ENCODE measurements at regions not wholly inside any gene's neighbourhood (a gene's known extent, or its start where the extent isn't known, plus 50 kb on each side); places are given as distances from the start of the nearest gene placed in this dataset.

DNA sequence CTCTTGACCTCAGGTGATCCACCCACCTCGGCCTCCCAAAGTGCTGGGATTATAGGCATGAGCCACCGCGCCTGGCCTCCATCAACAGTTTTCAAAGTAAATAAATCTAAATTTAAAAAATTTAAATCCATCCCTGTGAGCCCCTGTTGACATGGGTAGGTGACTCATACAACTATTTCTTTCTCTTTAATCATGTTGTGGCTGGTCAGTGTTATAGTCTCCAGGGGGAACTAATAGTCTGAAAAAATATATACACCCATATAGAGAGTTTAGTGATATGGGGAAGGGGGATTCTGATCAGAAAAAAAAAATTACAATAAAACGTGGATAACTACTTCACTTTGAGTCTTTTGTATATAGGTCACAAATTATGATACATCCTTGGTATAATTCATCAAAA lies 159.2 kb downstream of the ZNF608 start:
- intact Hi-C loops (cut with DNase I, micrococcal nuclease): loop anchor here in 1 of 2 experiments (10.0 kb wide), 2 partner anchors 1142 to 1858 kb away; no protein-coding TSS in a partner anchor
- ATAC-seq (no peak), DNase-seq (no peak)
- Mint-ChIP-seq H3K27ac (no peak overlapping the region), H3K27me3 (peaks cover 7% of the 10 kb centered on the region), H3K4me1 (peaks cover 23% of the 10 kb centered on the region), H3K9me3 (ENCODE audit: low read depth) (no peaks in the 10 kb centered on the region), H3K36me3 (ENCODE audit: low read depth) (no peaks in the 10 kb centered on the region), H3K4me3 (no peak overlapping the region)
- ChIA-PET POLR2A (no interaction called here), CTCF (no interaction called here)

DNA sequence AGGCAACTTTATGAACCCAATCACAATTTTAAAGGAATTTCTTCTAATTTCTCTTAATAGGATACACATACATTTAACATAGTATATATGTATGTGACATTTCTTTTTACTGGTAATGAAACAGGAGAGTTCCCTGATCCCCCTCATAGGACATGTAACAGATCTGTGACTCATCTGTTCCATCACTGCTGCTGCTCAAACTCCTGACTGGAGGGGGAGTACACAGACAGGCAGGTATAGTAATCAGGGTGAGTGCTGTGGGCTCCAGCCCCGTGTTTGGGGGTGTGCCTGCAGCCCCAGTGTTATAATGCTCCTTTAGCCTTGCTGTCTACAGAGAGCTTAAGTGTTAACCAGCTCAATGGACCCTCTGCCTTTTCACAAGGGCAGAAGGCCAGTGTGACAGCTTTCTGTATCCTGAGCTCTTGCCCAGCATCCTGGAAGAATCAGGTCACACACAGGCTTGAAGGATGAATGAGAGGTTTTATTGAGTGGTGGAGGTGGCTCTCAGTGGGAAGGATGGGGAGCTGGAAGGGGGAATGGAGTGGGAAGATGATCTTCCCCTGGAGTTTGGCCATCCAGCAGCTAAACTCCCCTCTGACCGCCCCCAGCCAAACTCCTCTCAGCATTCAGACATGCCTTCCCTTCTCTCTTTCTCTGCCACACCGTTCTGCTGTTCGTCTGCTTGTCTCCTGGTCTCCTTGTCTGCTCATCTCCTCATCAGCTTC lies 161.3 kb downstream of the ZNF608 start:
- peak; percentile 39 for DNase-seq
- Mint-ChIP-seq H3K27ac (no peak overlapping the region), H3K9me3 (ENCODE audit: low read depth) (no peaks in the 10 kb centered on the region), H3K27me3 (peaks cover 7% of the 10 kb centered on the region), H3K4me3 (no peak overlapping the region), H3K4me1 (peaks cover 23% of the 10 kb centered on the region), H3K36me3 (ENCODE audit: low read depth) (no peaks in the 10 kb centered on the region)
- CTCF ChIA-PET: no interaction called here
- POLR2A ChIA-PET: no interaction called here
- intact Hi-C loops (cut with DNase I, micrococcal nuclease): loop anchor here (1.0 to 10.0 kb wide), 5 partner anchors 56 to 1860 kb away; partner anchors contain the start of gene ZNF608 (in 1 of the 2)
- ATAC-seq: peak; percentile 27

DNA sequence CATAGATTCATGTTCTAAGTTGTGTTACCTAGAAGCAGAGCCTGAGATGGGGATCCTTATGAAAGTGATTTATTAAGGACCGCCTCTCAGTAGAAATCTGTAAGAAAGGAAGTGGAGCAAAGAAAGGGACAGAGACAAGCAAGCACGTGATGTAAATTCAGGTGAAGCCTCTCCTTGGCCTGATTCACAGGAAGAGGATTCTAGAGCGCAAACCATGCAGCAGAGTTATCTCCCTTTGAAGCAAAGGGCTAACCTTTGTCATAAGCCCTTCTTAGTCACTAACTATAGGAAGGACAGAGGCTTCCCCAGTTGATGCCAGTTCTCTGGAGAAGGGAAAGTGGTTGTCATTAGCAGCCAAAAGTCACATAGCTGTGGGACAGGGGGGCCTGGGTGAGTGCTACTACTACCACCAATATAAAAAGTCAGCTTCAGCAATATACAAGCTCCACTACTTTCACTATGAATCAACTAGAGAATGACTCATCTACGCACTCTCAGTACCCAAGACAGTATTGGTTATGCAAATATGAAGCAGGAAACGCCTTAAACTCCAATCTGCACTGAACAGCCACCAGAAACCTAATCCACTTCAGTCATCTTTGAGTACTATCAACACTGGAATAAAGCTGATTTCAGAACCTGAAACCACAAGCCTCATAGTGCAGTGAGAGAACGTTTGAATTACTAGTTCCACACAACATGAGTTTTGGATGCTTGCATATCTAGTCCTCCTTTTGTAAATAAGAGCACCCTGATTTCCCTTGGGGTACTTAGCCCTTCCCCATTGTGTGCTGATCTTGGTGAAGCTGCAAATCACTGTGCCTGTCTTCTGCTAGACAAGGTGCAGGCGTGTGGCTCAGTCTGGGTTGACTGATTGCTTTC lies 162.7 kb downstream of the ZNF608 start:
- no peak overlapping the region for H3K4me3 Mint-ChIP-seq
- peaks cover 23% of the 10 kb centered on the region for H3K4me1 Mint-ChIP-seq
- CTCF ChIA-PET: interaction anchor here (0.5 kb wide), 1 partner anchor 13 kb away, joined by 3 read pairs; no protein-coding TSS in a partner anchor
- H3K9me3 Mint-ChIP-seq (ENCODE audit: low read depth): no peaks in the 10 kb centered on the region
- POLR2A ChIA-PET: interaction anchor here (0.6 kb wide), 1 partner anchor 12 kb away, joined by 3 read pairs; no protein-coding TSS in a partner anchor
- H3K36me3 Mint-ChIP-seq (ENCODE audit: low read depth): no peaks in the 10 kb centered on the region
- no peak overlapping the region for H3K27ac Mint-ChIP-seq
- DNase-seq: peak; percentile 47
- peaks cover 5% of the 10 kb centered on the region for H3K27me3 Mint-ChIP-seq
- peak; percentile 95 for ATAC-seq
- intact Hi-C loops (cut with DNase I, micrococcal nuclease): loop anchor here (1.0 to 10.0 kb wide), 6 partner anchors 55 to 1861 kb away; partner anchors contain the start of gene ZNF608 (in 1 of the 2)

DNA sequence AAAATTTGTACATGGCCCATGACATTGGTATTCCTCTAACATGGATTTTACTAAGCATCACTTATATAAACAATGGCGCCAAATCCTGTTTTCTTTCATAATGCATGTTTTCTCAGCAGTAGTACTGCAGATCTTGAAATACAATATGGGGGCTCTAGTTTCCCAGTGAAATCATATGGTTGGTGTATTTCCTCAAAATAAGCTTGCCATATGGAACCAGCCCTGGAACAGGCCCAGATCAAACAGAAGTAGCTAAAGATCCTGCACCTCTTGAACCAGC lies 163.9 kb downstream of the ZNF608 start:
- Mint-ChIP-seq H3K36me3 (ENCODE audit: low read depth) (no peaks in the 10 kb centered on the region), H3K4me3 (no peak overlapping the region), H3K27ac (no peak overlapping the region), H3K4me1 (peaks cover 23% of the 10 kb centered on the region), H3K27me3 (peaks cover 6% of the 10 kb centered on the region), H3K9me3 (ENCODE audit: low read depth) (no peaks in the 10 kb centered on the region)
- ChIA-PET CTCF (no interaction called here), POLR2A (no interaction called here)
- intact Hi-C loops (cut with DNase I, micrococcal nuclease): loop anchor here in 1 of 2 experiments (5.0 to 10.0 kb wide), 3 partner anchors 165 to 1862 kb away; partner anchors contain the start of gene ZNF608
- DNase-seq (no peak), ATAC-seq (no peak)

DNA sequence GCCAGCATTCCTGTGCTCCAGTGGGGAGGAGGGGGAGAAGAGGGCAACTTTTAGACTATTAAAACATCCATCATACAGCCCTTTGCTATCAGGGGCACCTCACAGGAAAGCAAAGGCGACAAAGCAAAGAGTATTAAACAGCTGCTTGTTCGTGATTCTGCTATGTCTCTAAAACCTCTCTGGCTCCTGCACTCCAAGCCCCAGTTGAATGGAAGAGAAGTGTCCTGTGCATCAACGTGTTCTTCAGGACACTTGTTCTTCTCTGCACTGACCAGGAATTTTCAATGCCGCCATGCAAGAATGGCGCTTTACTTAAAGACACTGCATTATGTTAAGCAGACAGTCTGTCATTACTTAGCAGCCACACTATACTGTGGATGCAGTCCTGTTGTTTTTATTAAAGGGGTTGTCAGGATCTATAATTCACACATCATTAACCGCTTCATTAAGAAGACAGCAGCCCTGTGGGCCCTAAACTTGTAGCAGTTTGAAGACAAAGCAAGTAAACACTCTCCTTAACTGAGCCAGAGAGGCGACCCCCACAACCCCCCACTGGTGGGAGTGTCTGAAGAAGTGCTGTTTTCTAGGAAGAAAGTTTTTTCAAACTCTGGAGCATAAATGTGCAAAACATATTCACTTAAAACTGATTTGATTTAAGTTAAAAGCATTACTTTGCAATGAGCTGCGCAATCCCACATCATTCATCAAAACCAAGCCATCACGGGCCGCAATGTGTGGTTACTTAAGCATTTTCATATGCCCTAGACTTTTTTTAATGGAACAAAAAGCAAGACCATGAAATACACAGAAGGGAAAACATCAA lies 164.5 kb downstream of the ZNF608 start:
- ATAC-seq: no peak
- H3K9me3 Mint-ChIP-seq (ENCODE audit: low read depth): no peaks in the 10 kb centered on the region
- DNase-seq: no peak
- intact Hi-C loops (cut with DNase I, micrococcal nuclease): loop anchor here in 1 of 2 experiments (5.0 to 10.0 kb wide), 3 partner anchors 165 to 1863 kb away; partner anchors contain the start of gene ZNF608
- H3K36me3 Mint-ChIP-seq (ENCODE audit: low read depth): no peaks in the 10 kb centered on the region
- POLR2A ChIA-PET: no interaction called here
- H3K4me1 Mint-ChIP-seq: peaks cover 23% of the 10 kb centered on the region
- peaks cover 6% of the 10 kb centered on the region for H3K27me3 Mint-ChIP-seq
- CTCF ChIA-PET: no interaction called here
- no peak overlapping the region for H3K27ac Mint-ChIP-seq
- no peak overlapping the region for H3K4me3 Mint-ChIP-seq

DNA sequence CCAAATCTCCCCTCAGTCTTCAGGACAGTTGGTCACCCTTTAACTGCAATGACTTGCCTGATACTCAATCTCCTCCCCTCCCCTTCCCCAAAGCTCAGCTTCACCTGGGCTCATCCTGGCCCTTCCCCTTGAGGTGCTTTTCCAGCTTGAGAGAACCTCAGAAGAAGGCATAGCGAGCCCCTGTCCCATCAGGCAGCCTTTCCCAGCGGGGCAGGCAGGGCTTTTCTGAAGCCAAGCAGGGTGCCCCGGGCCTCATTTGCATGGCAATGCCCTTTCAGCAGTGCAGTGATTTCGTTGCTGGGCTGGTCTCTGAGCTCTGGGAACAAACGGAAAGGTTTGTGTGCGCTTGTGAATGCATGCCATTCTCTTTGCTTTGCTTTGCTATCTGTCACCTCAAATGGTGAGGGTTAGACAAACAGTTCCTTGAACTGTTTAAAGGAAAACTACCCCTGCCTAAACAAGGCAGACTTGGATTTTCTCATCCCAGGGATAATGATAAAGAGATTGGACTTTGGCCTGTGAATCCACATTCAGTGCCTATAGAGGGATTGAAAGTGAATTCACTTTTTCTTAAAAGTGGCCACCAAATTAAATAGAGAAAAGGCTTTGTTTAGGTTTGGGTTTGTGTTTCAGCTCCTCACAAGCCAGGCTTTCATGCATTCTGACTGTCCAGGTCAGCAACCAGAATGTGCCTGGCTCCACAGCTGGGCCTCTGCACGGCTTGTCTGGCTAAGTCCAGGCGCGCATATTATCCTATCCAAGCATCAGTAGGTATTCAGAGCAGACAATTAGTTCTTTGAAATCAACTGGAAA lies 165.3 kb downstream of the ZNF608 start:
- no peaks in the 10 kb centered on the region for H3K9me3 Mint-ChIP-seq (ENCODE audit: low read depth)
- CTCF ChIA-PET: no interaction called here
- H3K27me3 Mint-ChIP-seq: peaks cover 2% of the 10 kb centered on the region
- intact Hi-C loops (cut with DNase I, micrococcal nuclease): loop anchor here in 1 of 2 experiments (5.0 to 10.0 kb wide), 3 partner anchors 166 to 1864 kb away; partner anchors contain the start of gene ZNF608
- no peak overlapping the region for H3K4me3 Mint-ChIP-seq
- no peak for DNase-seq
- no peaks in the 10 kb centered on the region for H3K36me3 Mint-ChIP-seq (ENCODE audit: low read depth)
- H3K27ac Mint-ChIP-seq: no peak overlapping the region
- POLR2A ChIA-PET: no interaction called here
- no peak for ATAC-seq
- H3K4me1 Mint-ChIP-seq: peaks cover 23% of the 10 kb centered on the region

DNA sequence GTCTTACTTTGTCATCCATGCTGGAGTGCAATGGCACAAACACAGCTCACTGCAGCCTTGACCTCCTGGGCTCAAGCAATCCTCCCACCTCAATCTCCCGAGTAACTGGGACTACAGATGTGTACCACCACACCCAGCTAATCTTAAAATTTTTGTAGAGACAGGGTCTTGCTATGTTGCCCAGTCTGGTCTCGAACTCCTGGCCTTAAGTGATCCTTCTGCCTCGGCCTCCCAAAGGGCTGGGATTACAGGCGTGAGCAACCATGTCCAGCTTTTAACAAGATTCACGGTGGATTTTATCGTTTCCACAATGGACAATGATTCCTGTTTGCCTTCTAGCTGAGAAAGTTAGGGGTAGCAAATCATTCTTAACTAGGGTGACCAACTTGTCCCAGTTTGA lies 165.9 kb downstream of the ZNF608 start:
- ATAC-seq: no peak
- Mint-ChIP-seq H3K36me3 (ENCODE audit: low read depth) (no peaks in the 10 kb centered on the region), H3K4me1 (peaks cover 23% of the 10 kb centered on the region), H3K9me3 (ENCODE audit: low read depth) (no peaks in the 10 kb centered on the region), H3K4me3 (no peak overlapping the region), H3K27me3 (peaks cover 2% of the 10 kb centered on the region), H3K27ac (no peak overlapping the region)
- ChIA-PET CTCF (no interaction called here), POLR2A (no interaction called here)
- intact Hi-C loops (cut with DNase I, micrococcal nuclease): loop anchor here in 1 of 2 experiments (5.0 to 10.0 kb wide), 3 partner anchors 167 to 1864 kb away; partner anchors contain the start of gene ZNF608
- no peak for DNase-seq

DNA sequence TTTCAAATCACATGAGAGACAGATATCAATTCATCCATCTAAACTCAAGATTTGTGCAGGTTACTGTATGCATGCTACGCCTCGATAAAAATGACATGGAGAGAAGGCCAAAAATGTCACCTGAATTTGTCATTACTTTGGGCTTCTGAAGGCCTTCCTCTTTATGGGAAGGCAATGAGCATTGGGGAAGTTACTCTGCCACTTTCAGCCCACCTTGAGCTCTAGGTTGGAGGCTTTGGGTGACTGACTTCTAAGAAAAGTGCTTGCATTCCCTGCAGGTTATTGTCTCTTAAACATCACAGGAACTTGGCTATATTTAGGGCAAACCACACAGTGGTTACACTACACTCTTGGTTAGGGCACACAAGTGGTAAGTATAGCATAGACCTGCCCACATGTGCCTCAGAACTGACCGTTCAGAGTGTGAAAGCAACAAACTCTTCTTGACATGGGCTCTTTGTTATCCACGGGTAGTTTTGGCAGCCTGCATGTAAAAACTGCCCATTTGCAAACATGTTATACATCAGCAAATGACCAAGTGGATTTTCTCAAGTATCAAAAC lies 169.5 kb downstream of the ZNF608 start:
- intact Hi-C loops (cut with DNase I, micrococcal nuclease): no loop called here
- no peak for ATAC-seq
- DNase-seq: no peak
- Mint-ChIP-seq H3K27me3 (peaks cover 4% of the 10 kb centered on the region), H3K9me3 (ENCODE audit: low read depth) (no peaks in the 10 kb centered on the region), H3K27ac (no peak overlapping the region), H3K36me3 (ENCODE audit: low read depth) (no peaks in the 10 kb centered on the region), H3K4me1 (no peaks in the 10 kb centered on the region), H3K4me3 (no peak overlapping the region)
- ChIA-PET POLR2A (no interaction called here), CTCF (no interaction called here)

DNA sequence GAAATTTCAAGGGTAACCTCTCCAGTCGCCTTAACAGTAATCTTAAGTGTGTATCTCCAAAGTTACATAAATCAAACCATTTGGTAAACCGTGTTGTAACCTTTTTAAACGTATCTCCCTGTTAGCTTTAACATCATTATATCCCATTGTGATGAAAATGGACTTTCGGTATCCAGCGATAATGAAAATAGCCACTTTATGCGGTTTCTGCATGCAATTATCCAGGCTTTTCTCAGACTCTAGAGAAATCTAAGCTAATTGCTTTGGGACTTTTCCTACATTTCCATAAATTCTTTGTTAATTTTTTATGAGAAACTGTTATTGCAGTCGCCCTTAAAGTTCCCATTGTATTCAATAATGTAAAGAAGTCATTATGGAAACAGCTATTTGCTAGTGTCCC lies 170.7 kb downstream of the ZNF608 start:
- Mint-ChIP-seq H3K27ac (no peak overlapping the region), H3K9me3 (ENCODE audit: low read depth) (no peaks in the 10 kb centered on the region), H3K4me3 (no peak overlapping the region), H3K36me3 (ENCODE audit: low read depth) (no peaks in the 10 kb centered on the region), H3K4me1 (no peaks in the 10 kb centered on the region), H3K27me3 (peaks cover 4% of the 10 kb centered on the region)
- ChIA-PET CTCF (interaction anchor here (1.1 kb wide), 1 partner anchor 11 kb away, joined by 3 read pairs; no protein-coding TSS in a partner anchor), POLR2A (no interaction called here)
- no peak for ATAC-seq
- intact Hi-C loops (cut with DNase I, micrococcal nuclease): no loop called here
- DNase-seq: no peak

DNA sequence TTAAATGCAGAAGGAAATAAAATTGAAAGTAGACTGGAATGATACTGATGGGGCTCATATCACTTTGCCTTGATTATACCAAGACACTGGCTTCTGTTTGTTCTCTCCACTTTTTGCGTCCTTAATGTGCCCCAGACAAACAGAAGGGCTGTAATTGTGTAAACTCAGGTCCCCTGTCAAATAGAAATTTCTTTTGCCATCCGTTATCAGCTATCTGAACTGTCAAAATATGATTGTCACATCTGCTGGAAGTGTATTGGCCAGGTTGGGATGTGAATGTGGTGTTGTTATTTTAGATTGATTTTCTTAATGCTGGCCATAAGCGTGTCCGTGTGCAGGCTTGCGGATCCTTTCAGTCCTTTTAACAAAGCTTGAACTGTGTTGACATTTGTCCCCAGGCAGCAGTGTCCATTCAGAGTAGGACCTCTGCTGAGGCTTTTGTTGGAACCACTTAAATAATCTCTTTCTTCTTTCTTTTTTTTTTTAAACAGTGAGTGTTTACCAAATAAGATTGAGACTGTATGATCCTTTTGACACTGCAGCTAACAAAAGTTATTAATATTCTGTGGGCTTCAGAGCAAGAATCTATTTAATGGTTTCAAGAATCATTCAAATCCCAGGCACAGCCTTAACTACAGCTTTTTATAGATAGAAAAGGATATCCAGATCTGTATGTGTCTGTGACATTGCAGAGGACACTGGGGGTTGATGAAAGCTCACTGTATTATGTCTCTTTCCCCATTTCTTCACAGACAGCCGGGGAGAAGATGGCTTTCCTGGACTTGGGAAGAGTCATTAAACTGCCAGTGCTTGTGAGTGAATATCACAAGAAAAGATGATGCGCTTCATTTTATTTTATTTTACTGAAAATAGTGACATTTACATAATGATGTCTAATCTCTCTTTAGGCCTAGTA lies 171.7 kb downstream of the ZNF608 start:
- no peak for DNase-seq
- H3K36me3 Mint-ChIP-seq (ENCODE audit: low read depth): no peaks in the 10 kb centered on the region
- no peak overlapping the region for H3K4me3 Mint-ChIP-seq
- H3K9me3 Mint-ChIP-seq (ENCODE audit: low read depth): no peaks in the 10 kb centered on the region
- CTCF ChIA-PET: interaction anchor here (0.7 to 1.1 kb wide), 2 partner anchors 10 to 66 kb away, joined by 3 read pairs; no protein-coding TSS in a partner anchor
- peaks cover 4% of the 10 kb centered on the region for H3K27me3 Mint-ChIP-seq
- H3K27ac Mint-ChIP-seq: no peak overlapping the region
- intact Hi-C loops (cut with DNase I, micrococcal nuclease): no loop called here
- no peaks in the 10 kb centered on the region for H3K4me1 Mint-ChIP-seq
- no peak for ATAC-seq
- POLR2A ChIA-PET: no interaction called here

Data from activated CD4-positive, alpha-beta T cell treated with anti-CD3 and anti-CD28 coated beads for 36 hours (primary cell).